OCI-LY3 (cell line): ENCODE measurements at regions not wholly inside any gene's neighbourhood (a gene's known extent, or its start where the extent isn't known, plus 50 kb on each side); places are given as distances from the start of the nearest gene placed in this dataset.

Experiments used
- CTCF ChIP-seq: fragments of 200-600, 300-600 bp; sonication (generic); IDR thresholded peaks from 2 replicates; pipeline ENCODE4 v1.5.1; 2014; ENCODE audit warnings: antibody characterized with exemption, low read length, low read depth
- EZH2phosphoT487 ChIP-seq: fragments of 200-600 bp; shearing (Covaris generic); IDR thresholded peaks from 2 replicates; pipeline ENCODE4 v1.6.1; 2018; ENCODE audit warnings: antibody characterized with exemption, mixed run types, low read depth

DNA sequence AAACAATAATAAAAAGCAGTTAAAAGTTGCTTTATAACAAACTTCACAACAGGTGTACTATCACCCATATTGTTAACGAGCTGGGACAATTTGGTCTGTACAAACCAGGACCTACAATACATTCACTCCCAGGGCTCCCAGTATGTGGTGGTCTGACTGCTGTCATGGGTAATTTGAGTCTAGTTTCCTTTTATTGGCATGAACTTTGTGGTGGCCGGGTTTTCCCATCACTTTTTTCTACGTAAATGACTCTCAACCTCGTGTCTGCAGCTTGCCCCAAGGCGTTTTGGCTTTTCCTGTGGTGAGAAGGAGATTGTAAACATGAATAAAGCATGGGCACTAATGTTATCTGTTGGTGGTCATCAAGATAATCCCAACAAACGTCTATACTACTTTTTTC is 118.7 kb upstream of the CDK6 start:
- no peak for TF ChIP-seq CTCF
- no peak for TF ChIP-seq EZH2phosphoT487
